Left kidney (tissue), 1 donor: ENCODE measurements at regions not wholly inside any gene's neighbourhood (a gene's known extent, or its start where the extent isn't known, plus 50 kb on each side); places are given as distances from the start of the nearest gene placed in this dataset.
A peak's percentile ranks its signal among the peaks of the same experiment; 100 is the strongest.
"Not testable (repeated sequence)": the region's sequence is repeated elsewhere in the genome, so short reads cannot be mapped to it uniquely, and the experiment has no call there.

Experiments used
- DNase-seq: peaks from one replicate; pipeline ENCODE4 v3.0.0-alpha.2; 2013

GRCh38 chr6:40882323-40882997, 156.6 kb downstream of the UNC5CL start:
- DNase-seq = no peak

- DNase-seq = no peak
Observed at GRCh38 chr6:40881501-40881900, 157.5 kb downstream of the UNC5CL start.

GRCh38 chr6:40880906-40881305, 158.1 kb downstream of the UNC5CL start:
- no peak for DNase-seq

- DNase-seq = no peak
Observed at GRCh38 chr6:40879169-40879568, 159.9 kb downstream of the UNC5CL start.

- no peak for DNase-seq
Observed at GRCh38 chr6:40877362-40877761, 161.7 kb downstream of the UNC5CL start.

- DNase-seq = no peak
Observed at GRCh38 chr6:40876336-40876735, 162.7 kb downstream of the UNC5CL start.

- no peak for DNase-seq
Observed at GRCh38 chr6:40874495-40874894, 164.5 kb downstream of the UNC5CL start.

GRCh38 chr6:40871424-40871823, 167.6 kb downstream of the UNC5CL start:
- no peak for DNase-seq

GRCh38 chr6:40868089-40868865, 170.7 kb downstream of the UNC5CL start:
- DNase-seq = not testable (repeated sequence)

GRCh38 chr6:40867527-40867926, 171.5 kb downstream of the UNC5CL start:
- not testable (repeated sequence) for DNase-seq

- DNase-seq = not testable (repeated sequence)
Observed at GRCh38 chr6:40865259-40865658, 173.8 kb downstream of the UNC5CL start.

GRCh38 chr6:40860443-40860842, 178.6 kb downstream of the UNC5CL start:
- DNase-seq = no peak

- DNase-seq = no peak
Observed at GRCh38 chr6:40856271-40856670, 182.8 kb downstream of the UNC5CL start.

GRCh38 chr6:40855168-40855880, 183.7 kb downstream of the UNC5CL start:
- DNase-seq = no peak

GRCh38 chr6:40854592-40854991, 184.4 kb downstream of the UNC5CL start:
- no peak for DNase-seq

- no peak for DNase-seq
Observed at GRCh38 chr6:40852779-40853373, 186.1 kb downstream of the UNC5CL start.

GRCh38 chr6:40849546-40849945, 189.5 kb downstream of the UNC5CL start:
- no peak for DNase-seq

GRCh38 chr6:40848868-40849514, 190.0 kb downstream of the UNC5CL start:
- DNase-seq = no peak

- DNase-seq = no peak
Observed at GRCh38 chr6:40848038-40848437, 191.0 kb downstream of the UNC5CL start.

GRCh38 chr6:40845553-40845952, 193.5 kb downstream of the UNC5CL start:
- DNase-seq = peak; percentile 48

GRCh38 chr6:40844246-40844645, 194.8 kb downstream of the UNC5CL start:
- DNase-seq = no peak

GRCh38 chr6:40841721-40842120, 197.3 kb downstream of the UNC5CL start:
- no peak for DNase-seq
